ENCODE measurements at regions not wholly inside any gene's neighbourhood (a gene's known extent, or its start where the extent isn't known, plus 50 kb on each side); places are given as distances from the start of the nearest gene placed in this dataset.

- TF ChIP-seq FOXS1 (CRISPR knock-in tag; IDR thresholded peaks at IDR 0.05) (no peak), TP53 (CRISPR knock-in tag; IDR thresholded peaks at IDR 0.05) (no peak), CEBPB (IDR thresholded peaks at IDR 0.05) (no peak), MYC (IDR thresholded peaks at IDR 0.05; ENCODE audit: borderline replicate concordance, low read length) (no peak), TFCP2L1 (CRISPR knock-in tag; IDR thresholded peaks at IDR 0.05) (no peak), ZC3H11A (IDR thresholded peaks at IDR 0.05) (no peak)
- TF ChIP-seq, protein P1, sequence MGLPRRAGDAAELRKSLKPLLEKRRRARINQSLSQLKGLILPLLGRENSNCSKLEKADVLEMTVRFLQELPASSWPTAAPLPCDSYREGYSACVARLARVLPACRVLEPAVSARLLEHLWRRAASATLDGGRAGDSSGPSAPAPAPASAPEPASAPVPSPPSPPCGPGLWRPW (IDR thresholded peaks at IDR 0.05) = no peak
These were observed 269.0 kb upstream of the USP24 start (continued) for GRCh38 chr1:55484173-55484572.

DNA sequence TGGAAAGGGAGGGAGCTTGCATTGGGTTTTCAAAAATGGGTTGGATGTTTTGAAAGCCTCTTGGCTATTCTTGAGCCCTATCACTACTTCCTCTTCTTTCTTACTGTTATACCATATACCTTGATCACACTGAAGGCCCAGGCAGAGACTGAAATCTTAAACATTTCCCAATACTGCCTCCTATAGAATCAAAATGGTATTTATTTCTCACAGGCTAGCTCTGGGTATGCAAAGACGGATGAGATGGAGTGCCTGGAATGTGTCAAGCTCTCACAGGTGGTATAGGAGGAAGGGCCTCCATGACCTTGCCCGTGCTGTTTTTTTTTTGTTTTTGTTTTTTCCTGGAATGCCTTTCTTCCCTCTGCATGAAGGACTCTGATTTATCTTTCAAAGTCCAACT is 268.4 kb upstream of the USP24 start:
- Histone ChIP-seq H3K27ac (no peak overlapping the region), H3K4me2 (no peak overlapping the region), H3K4me1 (0 out of 3 replicates have a peak, but pooled peaks cover 5% of the 10 kb centered on the region), H3K9me3 (peaks cover 2% of the 10 kb centered on the region; the same call in 1 of the 3 replicates), H3K4me3 (no peak overlapping the region)
- ATAC-seq (no peak), FAIRE-seq (no peak), DNase-seq (ENCODE audit: low read depth in 1 of 2, low spot score in 1 of 2) (no peak)
- POLR2A ChIA-PET = no interaction called here
- CTCF ChIA-PET = interaction anchor here (1.8 kb wide), 1 partner anchor 15 kb away, joined by 4 read pairs; no protein-coding TSS in a partner anchor
- no peak for TF ChIP-seq ESRRA (IDR thresholded peaks at IDR 0.05; ENCODE audit: borderline replicate concordance, low read length)
- TF ChIP-seq SMC3 (IDR thresholded peaks at IDR 0.05) = no peak
- TF ChIP-seq, protein P1 (IDR thresholded peaks at IDR 0.05) = no peak
- no peak for TF ChIP-seq ZFP36 (IDR thresholded peaks at IDR 0.05; ENCODE audit: borderline replicate concordance, partially characterized antibody)
- TF ChIP-seq NPAS2 (CRISPR knock-in tag; IDR thresholded peaks at IDR 0.05; ENCODE audit: borderline replicate concordance) = no peak
- no peak for TF ChIP-seq REST (IDR thresholded peaks at IDR 0.05)
- no peak for TF ChIP-seq CHD2 (IDR thresholded peaks at IDR 0.05; ENCODE audit: low read length, partially characterized antibody)
- no peak for TF ChIP-seq PBX3 (IDR thresholded peaks at IDR 0.05)
- TF ChIP-seq ZSCAN20 (CRISPR knock-in tag; IDR thresholded peaks at IDR 0.05) = no peak
- TF ChIP-seq TP53 (CRISPR knock-in tag; IDR thresholded peaks at IDR 0.05) = no peak
- no peak for TF ChIP-seq POLR2A (IDR thresholded peaks at IDR 0.05; ENCODE audit: low read length)
- TF ChIP-seq RCOR1 (IDR thresholded peaks at IDR 0.05; ENCODE audit: low read depth, low read length) = no peak
- no peak for TF ChIP-seq CTCF (IDR thresholded peaks at IDR 0.05)
- TF ChIP-seq TFCP2L1 (CRISPR knock-in tag; IDR thresholded peaks at IDR 0.05) = no peak
- no peak for TF ChIP-seq NR3C1 (IDR thresholded peaks at IDR 0.05)
- no peak for TF ChIP-seq EHF (CRISPR knock-in tag; IDR thresholded peaks at IDR 0.05)
- no peak for TF ChIP-seq CBX8 (IDR thresholded peaks at IDR 0.05)
- TF ChIP-seq HEYL (CRISPR knock-in tag; IDR thresholded peaks at IDR 0.05) = no peak
- 79% methylated on average over 2 of the region's 2 CpGs for WGBS (ENCODE audit: missing lambda C conversion rate)
